ENCODE measurements at regions not wholly inside any gene's neighbourhood (a gene's known extent, or its start where the extent isn't known, plus 50 kb on each side); places are given as distances from the start of the nearest gene placed in this dataset.

DNA sequence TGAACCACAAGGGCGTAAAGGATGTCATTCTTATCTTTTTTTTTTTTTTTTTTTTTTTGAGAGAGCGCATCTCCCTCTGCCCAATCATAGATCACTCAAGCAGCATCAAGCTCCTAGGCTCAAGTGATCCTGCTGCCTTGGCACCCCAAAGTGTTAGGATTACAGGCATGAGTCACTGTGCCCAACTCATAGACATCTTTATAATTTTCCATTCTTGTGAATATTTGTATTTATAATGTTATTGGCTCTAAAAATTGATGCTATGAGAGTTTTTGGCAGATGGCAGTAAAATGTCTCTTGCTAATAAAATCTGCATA is 128.7 kb downstream of the AKR1D1 start:
- TF ChIP-seq EZH2phosphoT487 (IDR thresholded peaks at IDR 0.05; ENCODE audit: insufficient read depth, low read depth) (no peak), EZH2 (IDR thresholded peaks at IDR 0.05; ENCODE audit: insufficient read depth, poor library complexity, severe bottlenecking) (no peak)
